Activated T-cell treated with anti-CD3 and anti-CD28 coated beads, Interleukin-2, amount 50 U/mL, for 24 hours (primary cell): ENCODE measurements at regions not wholly inside any gene's neighbourhood (a gene's known extent, or its start where the extent isn't known, plus 50 kb on each side); places are given as distances from the start of the nearest gene placed in this dataset.
"Not testable (repeated sequence)": the region's sequence is repeated elsewhere in the genome, so short reads cannot be mapped to it uniquely, and the experiment has no call there.

ENCODE experiments used
- DNase-seq: peaks from one replicate; pipeline ENCODE4 v3.0.0-alpha.2; 2020
- H3K27ac Mint-ChIP-seq: 2 replicates; pipeline ENCODE4 v1.8.0; 2020; ENCODE audit warnings: mild to moderate bottlenecking, mixed read lengths
- H3K27me3 Mint-ChIP-seq: 2 replicates; pipeline ENCODE4 v1.8.0; 2020; ENCODE audit warnings: mixed read lengths
- H3K36me3 Mint-ChIP-seq: 2 replicates; pipeline ENCODE4 v1.8.0; 2020; ENCODE audit warnings: low read depth, mixed read lengths
- H3K4me1 Mint-ChIP-seq: 2 replicates; pipeline ENCODE4 v1.8.0; 2020; ENCODE audit warnings: low read depth, mixed read lengths
- H3K4me3 Mint-ChIP-seq: 2 replicates; pipeline ENCODE4 v1.8.0; 2020; ENCODE audit warnings: mild to moderate bottlenecking, moderate library complexity, mixed read lengths
- H3K9me3 Mint-ChIP-seq: 2 replicates; pipeline ENCODE4 v1.8.0; 2020; ENCODE audit warnings: mixed read lengths

GRCh38 chr5:29126462-29126861, 2067.0 kb upstream of the CDH6 start:
- not testable (repeated sequence) for H3K36me3 Mint-ChIP-seq, H3K27me3 Mint-ChIP-seq, DNase-seq, H3K4me1 Mint-ChIP-seq, H3K4me3 Mint-ChIP-seq, H3K27ac Mint-ChIP-seq
- H3K9me3 Mint-ChIP-seq: peaks cover 29% of the 10 kb centered on the region

DNA sequence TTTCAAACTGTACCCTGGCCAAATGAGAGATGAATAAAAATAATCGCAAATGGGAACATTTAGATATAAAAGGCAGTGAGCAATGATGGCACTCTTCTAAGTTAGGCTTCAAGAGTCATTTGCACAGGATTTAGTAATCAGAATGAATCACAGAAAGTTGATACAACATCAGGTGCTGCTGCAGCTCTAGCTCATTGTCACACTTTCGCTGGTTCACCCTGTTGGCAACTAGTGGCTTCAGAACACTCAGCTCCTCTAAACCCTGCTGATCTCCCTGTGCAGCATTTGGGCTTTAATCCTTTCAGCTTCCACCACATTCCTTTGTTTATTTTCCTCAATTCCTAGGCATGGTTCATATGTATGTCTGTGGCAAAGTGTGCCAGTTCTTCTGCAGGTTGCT, 2071.2 kb upstream of the CDH6 start:
- Mint-ChIP-seq H3K4me3 (no peak overlapping the region), H3K27ac (no peak overlapping the region), H3K9me3 (peaks cover 21% of the 10 kb centered on the region), H3K27me3 (no peaks in the 10 kb centered on the region), H3K36me3 (no peaks in the 10 kb centered on the region), H3K4me1 (no peaks in the 10 kb centered on the region)
- DNase-seq: no peak

DNA sequence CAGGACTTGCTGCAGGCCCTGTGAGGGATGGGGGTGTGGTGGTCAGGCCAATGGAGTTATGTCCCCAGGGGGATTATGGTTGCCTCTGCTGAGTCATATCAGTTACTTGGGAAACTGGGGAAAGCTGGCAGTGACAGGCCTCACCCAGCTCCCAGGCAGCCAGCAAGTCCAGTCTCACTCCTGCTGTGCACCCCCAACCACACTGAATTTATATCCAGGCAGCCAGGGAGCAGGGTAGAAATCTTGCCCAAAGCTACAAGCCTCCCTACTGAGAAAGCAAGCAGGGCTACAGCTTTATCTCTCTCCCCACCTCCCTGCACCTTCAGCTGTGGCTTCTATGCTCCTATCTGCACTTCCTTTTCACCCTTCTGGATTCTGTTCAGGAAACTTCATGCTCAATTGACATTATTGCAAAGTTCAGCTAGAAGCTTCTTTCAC, 2076.0 kb upstream of the CDH9 start:
- Mint-ChIP-seq H3K27me3 (no peaks in the 10 kb centered on the region), H3K9me3 (peaks cover 32% of the 10 kb centered on the region), H3K4me1 (no peaks in the 10 kb centered on the region), H3K4me3 (no peak overlapping the region), H3K27ac (no peak overlapping the region), H3K36me3 (no peaks in the 10 kb centered on the region)
- DNase-seq: no peak

- Mint-ChIP-seq H3K27me3 (no peaks in the 10 kb centered on the region), H3K27ac (no peak overlapping the region), H3K9me3 (peaks cover 30% of the 10 kb centered on the region), H3K4me1 (no peaks in the 10 kb centered on the region), H3K4me3 (no peak overlapping the region), H3K36me3 (no peaks in the 10 kb centered on the region)
- DNase-seq: no peak
Measured at GRCh38 chr5:29113516-29113915, 2075.1 kb upstream of the CDH9 start.

- Mint-ChIP-seq H3K4me1 (no peaks in the 10 kb centered on the region), H3K36me3 (no peaks in the 10 kb centered on the region), H3K4me3 (no peak overlapping the region), H3K27ac (no peak overlapping the region), H3K9me3 (peaks cover 3% of the 10 kb centered on the region), H3K27me3 (no peaks in the 10 kb centered on the region)
- no peak for DNase-seq
Measured at GRCh38 chr5:29099585-29099984, 2061.2 kb upstream of the CDH9 start.

- Mint-ChIP-seq H3K4me3 (no peak overlapping the region), H3K27ac (no peak overlapping the region), H3K4me1 (no peaks in the 10 kb centered on the region), H3K27me3 (no peaks in the 10 kb centered on the region), H3K36me3 (no peaks in the 10 kb centered on the region), H3K9me3 (peaks cover 15% of the 10 kb centered on the region)
- DNase-seq: no peak
Measured at GRCh38 chr5:29089591-29090130, 2051.3 kb upstream of the CDH9 start.

DNA sequence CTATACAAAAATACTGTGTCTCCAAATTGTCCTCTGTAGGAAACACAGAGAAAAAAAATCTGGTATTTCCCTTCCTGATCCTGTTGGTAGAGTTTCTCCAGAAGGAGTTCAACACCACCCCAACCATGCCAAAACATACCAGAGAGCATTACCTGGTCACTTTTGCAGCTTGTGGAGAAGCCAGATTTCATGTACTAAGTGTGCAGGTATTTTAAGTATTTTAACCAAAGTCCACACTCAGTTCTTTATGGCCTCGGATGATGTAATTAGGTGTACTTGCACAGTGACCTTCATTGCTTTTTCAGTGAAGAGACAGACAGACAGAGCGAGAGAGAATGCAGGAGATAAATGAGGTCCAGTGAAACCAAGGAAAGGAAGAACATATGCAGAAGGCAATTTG, 2046.8 kb upstream of the CDH9 start:
- Mint-ChIP-seq H3K9me3 (peaks cover 12% of the 10 kb centered on the region), H3K27me3 (no peaks in the 10 kb centered on the region), H3K27ac (no peak overlapping the region), H3K36me3 (no peaks in the 10 kb centered on the region), H3K4me3 (no peak overlapping the region), H3K4me1 (no peaks in the 10 kb centered on the region)
- DNase-seq: no peak

GRCh38 chr5:29079771-29080170, 2041.4 kb upstream of the CDH9 start:
- Mint-ChIP-seq H3K36me3 (no peaks in the 10 kb centered on the region), H3K27ac (no peak overlapping the region), H3K4me1 (no peaks in the 10 kb centered on the region), H3K4me3 (no peak overlapping the region), H3K9me3 (peaks cover 16% of the 10 kb centered on the region), H3K27me3 (no peaks in the 10 kb centered on the region)
- DNase-seq: no peak

- H3K4me1 Mint-ChIP-seq: no peaks in the 10 kb centered on the region
- no peak for DNase-seq
- no peak overlapping the region for H3K4me3 Mint-ChIP-seq
- no peak overlapping the region for H3K27ac Mint-ChIP-seq
- H3K9me3 Mint-ChIP-seq: peaks cover 16% of the 10 kb centered on the region
- no peaks in the 10 kb centered on the region for H3K36me3 Mint-ChIP-seq
- no peaks in the 10 kb centered on the region for H3K27me3 Mint-ChIP-seq
Measured at GRCh38 chr5:29077451-29077850, 2039.1 kb upstream of the CDH9 start.

GRCh38 chr5:29069104-29069402, 2030.7 kb upstream of the CDH9 start:
- Mint-ChIP-seq H3K27me3 (no peaks in the 10 kb centered on the region), H3K36me3 (no peaks in the 10 kb centered on the region), H3K4me3 (no peak overlapping the region), H3K4me1 (no peaks in the 10 kb centered on the region), H3K27ac (no peak overlapping the region), H3K9me3 (peaks cover 3% of the 10 kb centered on the region)
- DNase-seq: no peak

- Mint-ChIP-seq H3K27ac (no peak overlapping the region), H3K4me3 (no peak overlapping the region), H3K4me1 (no peaks in the 10 kb centered on the region), H3K27me3 (no peaks in the 10 kb centered on the region), H3K9me3 (peaks cover 18% of the 10 kb centered on the region), H3K36me3 (no peaks in the 10 kb centered on the region)
- DNase-seq: no peak
Measured at GRCh38 chr5:29061381-29061780, 2023.0 kb upstream of the CDH9 start.

- DNase-seq: no peak
- peaks cover 13% of the 10 kb centered on the region for H3K9me3 Mint-ChIP-seq
- H3K4me3 Mint-ChIP-seq: no peak overlapping the region
Measured at GRCh38 chr5:29054694-29055093, 2016.3 kb upstream of the CDH9 start.

DNA sequence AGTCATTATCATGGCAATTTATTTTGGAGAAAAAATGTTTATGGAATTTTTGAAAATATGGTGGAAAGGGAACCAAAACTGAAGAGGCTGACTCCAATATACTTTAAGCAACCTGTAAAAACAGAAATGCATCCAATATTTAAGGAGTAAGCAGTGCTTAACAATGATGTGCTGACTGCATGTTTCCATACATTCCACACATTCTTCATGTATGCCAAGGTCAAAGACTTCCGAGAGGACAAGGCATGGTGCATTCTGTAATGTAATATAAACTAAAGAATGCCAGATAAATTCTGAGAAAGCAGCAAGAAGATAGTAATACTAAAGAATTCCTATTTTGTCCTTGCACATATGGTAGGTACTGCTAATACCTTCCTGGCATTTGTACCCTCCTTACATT, 2015.9 kb upstream of the CDH9 start:
- peaks cover 13% of the 10 kb centered on the region for H3K9me3 Mint-ChIP-seq

More at GRCh38 chr5:29054694-29055093, 2016.3 kb upstream of the CDH9 start:
- no peaks in the 10 kb centered on the region for H3K36me3 Mint-ChIP-seq
- H3K27ac Mint-ChIP-seq: no peak overlapping the region
- H3K4me1 Mint-ChIP-seq: no peaks in the 10 kb centered on the region
- H3K27me3 Mint-ChIP-seq: no peaks in the 10 kb centered on the region

DNA sequence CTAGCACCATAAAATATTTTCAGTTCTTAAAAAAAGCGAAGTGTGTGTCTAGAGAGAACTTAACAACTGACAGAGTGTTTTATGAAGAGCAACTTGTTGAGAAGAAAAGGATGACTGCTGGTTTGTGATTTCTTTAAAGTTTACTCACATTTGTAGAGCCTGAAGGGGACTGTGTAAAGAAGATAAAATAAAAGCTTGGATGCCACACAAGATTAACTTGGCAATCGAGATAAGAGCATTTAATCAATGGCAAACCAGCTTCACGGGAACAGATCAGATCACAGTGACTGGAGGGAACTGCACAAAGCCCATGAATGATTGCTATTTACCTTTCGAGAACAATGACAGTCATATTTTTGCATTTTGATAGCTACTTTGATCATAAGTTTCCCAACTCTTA, 2013.1 kb upstream of the CDH9 start:
- Mint-ChIP-seq H3K27me3 (no peaks in the 10 kb centered on the region), H3K4me3 (no peak overlapping the region), H3K27ac (no peak overlapping the region), H3K9me3 (peaks cover 15% of the 10 kb centered on the region), H3K36me3 (no peaks in the 10 kb centered on the region), H3K4me1 (no peaks in the 10 kb centered on the region)
- no peak for DNase-seq

More for the DNA sequence above, 2015.9 kb upstream of the CDH9 start:
- no peak overlapping the region for H3K27ac Mint-ChIP-seq
- H3K4me3 Mint-ChIP-seq: no peak overlapping the region
- DNase-seq: no peak
- H3K4me1 Mint-ChIP-seq: no peaks in the 10 kb centered on the region
- H3K36me3 Mint-ChIP-seq: no peaks in the 10 kb centered on the region
- H3K27me3 Mint-ChIP-seq: no peaks in the 10 kb centered on the region

- Mint-ChIP-seq H3K36me3 (no peaks in the 10 kb centered on the region), H3K9me3 (peaks cover 7% of the 10 kb centered on the region), H3K27ac (no peak overlapping the region), H3K27me3 (no peaks in the 10 kb centered on the region), H3K4me1 (no peaks in the 10 kb centered on the region), H3K4me3 (no peak overlapping the region)
- no peak for DNase-seq
Measured at GRCh38 chr5:29042152-29042551, 2003.8 kb upstream of the CDH9 start.

DNA sequence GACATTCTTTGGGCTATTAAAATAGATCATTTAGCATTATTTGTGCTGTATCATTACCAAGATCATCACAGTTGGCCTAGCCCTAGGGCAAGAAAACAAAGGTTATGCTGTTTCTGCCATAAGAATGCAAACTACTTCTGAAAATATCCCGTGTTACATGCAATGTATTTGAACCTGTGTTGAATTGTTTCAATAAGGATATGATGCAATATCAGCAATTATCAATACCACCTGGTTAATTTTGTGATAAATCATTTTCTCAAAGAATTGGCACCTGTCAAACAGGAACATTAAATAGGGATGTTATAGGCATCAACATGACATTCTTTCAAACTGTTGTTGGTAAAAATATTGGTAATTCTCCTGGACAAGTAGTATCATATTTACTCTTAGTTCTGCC, 2002.0 kb upstream of the CDH9 start:
- no peak overlapping the region for H3K4me3 Mint-ChIP-seq
- no peaks in the 10 kb centered on the region for H3K27me3 Mint-ChIP-seq
- H3K36me3 Mint-ChIP-seq: no peaks in the 10 kb centered on the region
- no peak overlapping the region for H3K27ac Mint-ChIP-seq
- no peak for DNase-seq
- H3K4me1 Mint-ChIP-seq: no peaks in the 10 kb centered on the region
- peaks cover 11% of the 10 kb centered on the region for H3K9me3 Mint-ChIP-seq
